ENCODE measurements at regions not wholly inside any gene's neighbourhood (a gene's known extent, or its start where the extent isn't known, plus 50 kb on each side); places are given as distances from the start of the nearest gene placed in this dataset.

- no peak for DNase-seq
Observed at GRCh38 chr4:120524237-120524636, 398.3 kb downstream of the PRDM5 start.

DNA sequence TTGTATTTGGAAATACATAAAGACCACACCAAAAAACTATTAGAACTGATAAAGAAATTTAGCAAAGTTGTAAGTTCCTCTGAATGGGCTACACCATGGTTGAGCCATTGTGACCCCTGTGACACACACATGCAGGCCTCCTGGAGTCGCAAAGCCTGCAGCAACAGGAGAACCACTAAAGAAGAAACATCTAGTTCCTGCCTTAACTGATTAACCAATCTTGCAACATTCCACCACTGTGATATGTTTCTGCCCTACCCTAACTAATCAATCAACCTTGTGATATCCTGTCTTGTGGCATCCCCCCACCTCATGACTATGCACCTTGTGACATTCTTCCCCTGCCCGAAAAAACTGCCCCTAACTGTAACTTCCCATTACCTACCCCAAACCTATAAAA is 401.8 kb downstream of the PRDM5 start:
- no peak for DNase-seq

GRCh38 chr4:120517966-120518365 is 404.6 kb downstream of the PRDM5 start:
- peak; percentile 1 to 14 for DNase-seq

GRCh38 chr4:120509719-120510118 is 412.8 kb downstream of the PRDM5 start:
- no peak for DNase-seq

GRCh38 chr4:120509222-120509621 is 413.3 kb downstream of the PRDM5 start:
- no peak for DNase-seq

DNA sequence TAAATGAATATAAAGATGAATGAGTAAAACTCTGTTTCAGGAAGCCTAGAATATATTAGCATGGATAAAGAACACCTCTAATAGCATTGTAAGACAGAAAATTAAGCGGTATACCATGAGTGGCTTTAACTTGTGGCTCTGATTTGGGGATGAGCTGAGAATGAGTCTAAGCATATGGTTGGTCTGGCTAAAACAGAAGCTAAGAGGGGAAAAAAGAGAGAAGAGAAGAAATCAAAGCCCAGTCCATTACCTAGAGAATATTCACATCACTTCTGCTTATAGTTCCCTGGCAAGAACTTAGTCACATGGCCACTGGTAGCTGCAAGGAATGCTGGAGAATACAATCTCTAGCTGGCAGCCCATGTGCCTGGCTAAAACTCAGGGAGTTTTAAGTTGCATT is 414.5 kb downstream of the PRDM5 start:
- DNase-seq = no peak

DNA sequence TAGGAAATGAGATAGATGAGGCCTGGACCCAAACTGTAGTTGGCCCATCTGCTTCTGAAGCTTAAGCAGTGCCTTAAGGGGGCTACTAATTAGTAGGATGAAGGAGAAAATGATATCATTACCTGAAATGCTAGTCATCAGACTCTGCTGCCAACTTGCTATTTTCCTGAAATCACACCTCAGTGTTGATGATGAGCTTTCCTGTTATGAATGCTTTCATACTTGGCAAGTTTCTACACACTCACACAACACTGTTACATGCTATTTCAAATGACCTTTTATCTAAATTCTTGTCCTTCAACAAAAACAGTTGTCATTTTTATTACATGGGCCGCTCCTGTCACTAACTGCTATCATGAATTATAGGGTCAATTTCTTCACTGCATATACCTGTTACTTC is 416.0 kb downstream of the PRDM5 start:
- DNase-seq = no peak

DNA sequence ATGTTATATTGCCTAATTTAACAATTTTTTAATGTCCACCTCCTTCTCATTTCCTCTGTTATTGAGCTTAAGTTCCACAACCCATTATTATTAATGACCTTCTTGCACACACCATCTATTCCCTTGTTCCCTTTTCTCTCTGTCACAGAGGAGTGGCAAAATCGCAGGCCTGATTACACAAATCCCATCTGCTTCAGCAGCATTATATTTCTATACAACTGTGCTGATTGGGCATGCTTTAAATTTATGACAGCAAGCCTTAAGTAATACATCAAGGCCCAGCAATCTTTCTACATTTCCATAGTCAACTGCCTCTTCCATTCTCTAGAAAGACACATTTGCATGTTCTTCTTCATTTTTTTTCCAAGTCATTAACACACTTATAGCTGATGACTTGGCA is 423.8 kb downstream of the PRDM5 start:
- no peak for DNase-seq

GRCh38 chr4:120491481-120491880 is 424.8 kb upstream of the MAD2L1 start:
- DNase-seq = no peak

DNA sequence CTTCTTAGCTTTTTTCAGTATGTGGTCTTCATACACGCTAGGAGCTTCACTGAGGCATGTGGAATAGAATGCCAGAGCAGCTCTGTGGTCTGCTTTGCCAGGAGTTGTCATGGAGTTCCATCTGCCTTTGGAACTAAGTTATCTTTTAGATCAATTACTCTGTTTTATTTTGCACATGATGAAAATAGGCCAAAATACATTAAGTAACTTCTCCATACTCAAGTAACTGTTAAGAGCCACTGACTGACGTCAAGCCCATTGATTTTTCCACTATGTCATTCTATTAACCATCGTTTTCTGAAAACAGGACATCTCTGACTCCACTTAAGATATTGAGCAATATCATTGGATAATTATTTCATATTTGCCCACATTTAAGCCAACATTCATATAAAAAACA is 415.1 kb upstream of the MAD2L1 start:
- no peak for DNase-seq

DNA sequence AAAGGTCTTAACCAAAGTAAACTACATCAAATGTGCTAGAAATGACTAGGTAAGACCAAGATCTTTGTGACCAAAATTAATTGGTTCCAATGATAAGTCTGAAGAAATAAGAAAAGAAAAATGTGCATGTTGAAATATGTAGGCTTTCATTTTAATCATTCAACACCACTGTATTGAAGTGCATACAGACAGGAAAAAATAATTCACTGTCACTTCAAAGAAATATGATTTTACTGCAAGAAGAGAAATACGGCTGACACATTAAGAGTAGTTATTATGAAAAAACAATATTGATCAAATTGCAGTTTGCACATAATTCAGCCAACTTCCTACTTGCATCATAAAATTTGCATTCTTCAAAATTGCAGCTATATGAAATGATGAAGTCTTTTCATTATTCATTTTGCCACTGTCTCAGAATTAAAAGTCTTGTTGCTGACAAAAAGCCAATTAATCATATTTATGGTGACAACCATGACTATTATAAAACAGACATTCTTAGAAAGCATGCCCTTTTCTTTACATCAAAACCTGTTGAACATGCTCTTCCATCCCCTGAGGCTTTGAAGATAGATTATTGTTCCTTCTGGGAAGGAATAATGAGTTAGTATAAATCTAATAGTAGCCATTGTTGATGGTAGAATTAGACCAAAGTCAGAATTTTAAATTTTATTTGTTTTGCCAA is 405.9 kb upstream of the MAD2L1 start:
- no peak for DNase-seq

DNA sequence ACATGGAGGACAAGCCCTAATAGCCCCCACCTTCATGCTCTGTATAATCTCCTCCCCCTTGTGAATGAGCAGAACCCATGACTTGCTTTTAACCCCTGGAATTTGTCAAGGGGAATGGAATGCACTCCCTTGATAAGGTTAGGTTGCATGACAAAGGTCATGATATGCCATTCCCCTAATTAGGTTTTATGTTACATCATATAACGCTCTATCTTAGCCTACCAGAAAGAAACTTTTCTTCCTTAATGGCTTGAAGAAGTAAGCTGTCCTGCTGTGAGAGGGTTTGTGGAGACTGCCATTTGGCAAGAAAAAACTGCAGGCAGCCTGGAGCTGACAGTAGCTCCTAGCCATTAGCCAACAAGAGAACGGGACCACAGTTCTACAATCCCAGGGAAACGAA is 399.8 kb upstream of the MAD2L1 start:
- DNase-seq = no peak

GRCh38 chr4:120454788-120455187 is 388.1 kb upstream of the MAD2L1 start:
- no peak for DNase-seq

GRCh38 chr4:120452536-120452935 is 385.9 kb upstream of the MAD2L1 start:
- no peak for DNase-seq

DNA sequence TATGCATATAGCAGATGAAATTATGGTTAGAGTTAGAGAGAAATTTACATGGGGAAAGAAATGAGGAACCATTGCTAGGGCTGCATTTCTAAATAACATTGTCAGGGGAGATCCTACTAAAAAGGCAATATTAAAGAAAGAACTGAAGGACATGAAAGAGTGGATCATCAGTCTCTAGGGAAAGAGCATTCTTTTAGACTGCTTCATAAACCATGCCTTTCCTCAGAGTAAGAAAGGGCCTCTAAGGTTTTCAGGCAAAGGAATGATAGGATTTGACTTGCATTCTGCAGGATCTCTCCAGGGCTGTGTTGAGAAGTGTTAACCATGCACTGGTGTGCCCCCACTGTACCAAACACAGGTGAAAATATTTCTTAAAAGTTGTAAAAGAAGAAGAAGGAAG is 385.4 kb upstream of the MAD2L1 start:
- DNase-seq = no peak

DNA sequence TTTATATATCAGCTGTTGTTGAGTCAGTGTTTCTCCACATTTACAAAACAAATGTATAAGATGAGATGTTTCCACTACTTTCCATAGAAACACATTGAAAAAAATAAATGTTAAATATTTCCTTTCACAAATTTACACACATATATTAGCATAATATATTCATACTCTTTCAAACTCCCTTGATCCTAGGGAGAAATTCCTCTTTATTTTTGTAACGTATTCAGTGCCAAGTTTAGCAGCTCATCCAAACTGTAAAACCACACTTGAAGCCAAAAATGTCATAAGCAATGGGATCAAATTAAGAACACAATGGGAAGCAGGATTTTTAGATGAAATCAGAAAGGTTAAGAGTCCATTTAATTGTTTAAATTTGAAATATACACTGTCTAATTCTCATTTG is 381.1 kb upstream of the MAD2L1 start:
- no peak for DNase-seq

GRCh38 chr4:120446051-120446567 is 379.5 kb upstream of the MAD2L1 start:
- DNase-seq = no peak

GRCh38 chr4:120445186-120445585 is 378.5 kb upstream of the MAD2L1 start:
- no peak for DNase-seq

DNA sequence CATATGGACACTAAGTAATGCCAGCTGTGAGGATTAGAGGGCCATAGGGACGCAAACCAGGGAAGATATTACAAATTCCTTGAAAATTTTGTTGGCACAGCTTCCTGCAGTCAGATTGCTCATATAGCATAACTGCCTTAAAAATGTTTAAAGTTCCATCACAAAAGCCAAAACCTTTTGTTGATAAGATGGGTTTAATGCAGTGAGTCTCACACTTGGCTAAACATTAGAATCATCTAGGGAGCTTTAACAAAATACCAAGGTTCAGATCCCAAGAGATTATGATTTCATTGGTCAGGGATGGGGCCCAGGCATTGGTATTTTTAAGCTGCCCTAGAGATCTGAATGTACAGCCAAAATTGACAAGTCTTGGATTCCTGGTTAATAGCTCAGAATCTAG is 376.5 kb upstream of the MAD2L1 start:
- no peak for DNase-seq

DNA sequence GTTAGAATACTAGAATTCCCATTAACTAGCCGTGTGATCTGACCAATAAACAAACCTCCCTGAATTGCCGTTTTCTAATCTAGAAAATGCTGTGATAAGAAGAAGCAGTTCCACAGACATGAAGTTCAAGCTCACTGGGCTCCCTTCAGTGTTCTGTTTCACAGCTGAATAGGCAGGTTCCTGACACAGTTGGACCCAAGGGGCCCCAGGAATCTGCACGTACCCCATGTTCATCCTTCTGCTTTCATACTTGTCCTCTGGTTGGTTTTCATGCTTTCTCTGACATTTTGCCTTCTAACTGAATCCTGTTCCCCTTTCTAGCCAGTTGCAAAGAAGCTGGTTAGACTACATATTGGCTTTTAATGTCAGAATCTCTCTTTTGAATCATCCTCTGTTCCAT is 374.1 kb upstream of the MAD2L1 start:
- no peak for DNase-seq

GRCh38 chr4:120435179-120435578 is 368.5 kb upstream of the MAD2L1 start:
- DNase-seq = no peak

DNA sequence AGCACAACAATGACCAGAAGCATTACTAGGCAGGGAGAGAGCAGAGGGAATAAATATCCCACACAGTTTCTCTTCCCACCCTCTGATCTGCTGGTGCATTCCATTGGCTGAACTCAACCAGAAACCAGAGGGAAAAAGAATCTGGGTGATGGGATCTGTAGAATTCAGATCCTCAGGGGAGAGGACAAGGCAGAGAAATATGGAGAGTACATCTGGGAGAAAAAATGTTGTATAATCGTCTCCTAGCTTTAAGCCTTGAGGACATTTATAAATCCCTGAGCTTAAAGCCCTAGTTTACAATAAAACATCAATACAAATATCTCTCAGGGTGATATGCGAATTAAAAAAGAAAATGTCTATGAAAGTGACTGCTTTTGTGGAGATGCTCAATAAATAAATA is 368.1 kb upstream of the MAD2L1 start:
- DNase-seq = no peak

GRCh38 chr4:120432301-120432860 is 365.7 kb upstream of the MAD2L1 start:
- DNase-seq = no peak

DNA sequence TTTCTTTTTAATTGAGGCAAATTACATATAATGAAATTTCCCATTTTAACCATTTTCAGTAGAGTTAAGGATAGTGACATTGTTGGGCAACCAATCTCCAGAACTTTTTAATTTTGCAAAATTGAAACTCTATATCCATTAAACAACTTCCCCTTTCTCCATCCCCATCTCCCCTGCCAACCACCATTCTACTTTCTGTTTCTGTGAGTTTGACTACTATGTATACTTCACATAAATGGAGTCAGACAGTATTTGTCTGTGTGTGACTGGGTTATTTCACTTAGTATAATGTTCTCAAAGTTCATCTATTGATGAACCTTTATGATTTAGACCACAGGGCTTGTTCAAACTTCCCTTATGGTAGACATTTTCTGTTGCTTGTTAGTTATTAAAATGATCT is 364.5 kb upstream of the MAD2L1 start:
- DNase-seq = peak; percentile 27 to 32

DNA sequence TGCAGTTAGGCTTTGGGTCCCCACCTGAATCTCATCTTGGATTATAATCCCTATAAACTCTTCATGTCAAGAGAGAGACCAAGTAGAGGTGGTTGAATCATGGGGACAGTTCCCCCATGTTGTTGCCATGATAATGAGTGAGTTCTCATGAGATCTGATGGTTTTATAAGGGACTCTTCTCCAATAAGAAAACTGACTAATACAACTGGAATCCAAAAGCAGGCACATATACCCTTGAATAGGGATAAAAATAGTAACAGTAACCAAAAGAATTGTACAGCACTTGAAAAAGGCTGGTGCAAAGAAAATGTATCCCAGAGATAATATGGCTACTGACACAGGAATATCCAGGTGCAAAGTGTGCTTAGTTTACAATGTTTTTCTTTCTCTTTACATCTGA is 351.5 kb upstream of the MAD2L1 start:
- no peak for DNase-seq
